Kidney glomerular epithelial cell (primary cell): ENCODE measurements at regions not wholly inside any gene's neighbourhood (a gene's known extent, or its start where the extent isn't known, plus 50 kb on each side); places are given as distances from the start of the nearest gene placed in this dataset.

Experiments
- DNase-seq: peaks from one replicate; lab custom pipeline; 2025; lab: John Stamatoyannopoulos, UW

GRCh38 chr15:77819851-77820728, 187.4 kb upstream of the LINGO1 start:
- DNase-seq = peak; percentile 9

GRCh38 chr15:77819048-77819850, 186.5 kb upstream of the LINGO1 start:
- no peak for DNase-seq

GRCh38 chr15:77818484-77819047, 185.9 kb upstream of the LINGO1 start:
- DNase-seq = no peak

- no peak for DNase-seq
Observed at GRCh38 chr15:77817434-77817833, 184.7 kb upstream of the LINGO1 start.

- DNase-seq = no peak
Observed at GRCh38 chr15:77816983-77817382, 184.3 kb upstream of the LINGO1 start.

GRCh38 chr15:77815015-77815414, 182.3 kb upstream of the LINGO1 start:
- DNase-seq = no peak

- DNase-seq = no peak
Observed at GRCh38 chr15:77812664-77813063, 180.0 kb upstream of the LINGO1 start.

- DNase-seq = no peak
Observed at GRCh38 chr15:77811270-77811669, 178.6 kb upstream of the LINGO1 start.

GRCh38 chr15:77810130-77810571, 177.4 kb upstream of the LINGO1 start:
- no peak for DNase-seq

GRCh38 chr15:77808581-77809177, 176.0 kb upstream of the LINGO1 start:
- DNase-seq = no peak

- no peak for DNase-seq
Observed at GRCh38 chr15:77808075-77808474, 175.4 kb upstream of the LINGO1 start.

GRCh38 chr15:77807611-77808010, 174.9 kb upstream of the LINGO1 start:
- no peak for DNase-seq

GRCh38 chr15:77807115-77807514, 174.4 kb upstream of the LINGO1 start:
- no peak for DNase-seq

GRCh38 chr15:77804210-77804609, 171.5 kb upstream of the LINGO1 start:
- no peak for DNase-seq

GRCh38 chr15:77803487-77803886, 170.8 kb upstream of the LINGO1 start:
- DNase-seq = no peak

GRCh38 chr15:77800305-77800704, 167.6 kb upstream of the LINGO1 start:
- no peak for DNase-seq

- DNase-seq = no peak
Observed at GRCh38 chr15:77798847-77799246, 166.1 kb upstream of the LINGO1 start.

- DNase-seq = no peak
Observed at GRCh38 chr15:77798151-77798835, 165.6 kb upstream of the LINGO1 start.

GRCh38 chr15:77797270-77797669, 164.6 kb upstream of the LINGO1 start:
- no peak for DNase-seq

- DNase-seq = no peak
Observed at GRCh38 chr15:77796046-77796729, 163.5 kb upstream of the LINGO1 start.

GRCh38 chr15:77795446-77795845, 162.7 kb upstream of the LINGO1 start:
- DNase-seq = no peak
